DMS79 (cell line): ENCODE measurements at regions not wholly inside any gene's neighbourhood (a gene's known extent, or its start where the extent isn't known, plus 50 kb on each side); places are given as distances from the start of the nearest gene placed in this dataset.
A peak's percentile ranks its signal among the peaks of the same experiment; 100 is the strongest.

Source experiments
- DNase-seq: peaks from one replicate; lab custom pipeline; 2025; lab: John Stamatoyannopoulos, UW

DNA sequence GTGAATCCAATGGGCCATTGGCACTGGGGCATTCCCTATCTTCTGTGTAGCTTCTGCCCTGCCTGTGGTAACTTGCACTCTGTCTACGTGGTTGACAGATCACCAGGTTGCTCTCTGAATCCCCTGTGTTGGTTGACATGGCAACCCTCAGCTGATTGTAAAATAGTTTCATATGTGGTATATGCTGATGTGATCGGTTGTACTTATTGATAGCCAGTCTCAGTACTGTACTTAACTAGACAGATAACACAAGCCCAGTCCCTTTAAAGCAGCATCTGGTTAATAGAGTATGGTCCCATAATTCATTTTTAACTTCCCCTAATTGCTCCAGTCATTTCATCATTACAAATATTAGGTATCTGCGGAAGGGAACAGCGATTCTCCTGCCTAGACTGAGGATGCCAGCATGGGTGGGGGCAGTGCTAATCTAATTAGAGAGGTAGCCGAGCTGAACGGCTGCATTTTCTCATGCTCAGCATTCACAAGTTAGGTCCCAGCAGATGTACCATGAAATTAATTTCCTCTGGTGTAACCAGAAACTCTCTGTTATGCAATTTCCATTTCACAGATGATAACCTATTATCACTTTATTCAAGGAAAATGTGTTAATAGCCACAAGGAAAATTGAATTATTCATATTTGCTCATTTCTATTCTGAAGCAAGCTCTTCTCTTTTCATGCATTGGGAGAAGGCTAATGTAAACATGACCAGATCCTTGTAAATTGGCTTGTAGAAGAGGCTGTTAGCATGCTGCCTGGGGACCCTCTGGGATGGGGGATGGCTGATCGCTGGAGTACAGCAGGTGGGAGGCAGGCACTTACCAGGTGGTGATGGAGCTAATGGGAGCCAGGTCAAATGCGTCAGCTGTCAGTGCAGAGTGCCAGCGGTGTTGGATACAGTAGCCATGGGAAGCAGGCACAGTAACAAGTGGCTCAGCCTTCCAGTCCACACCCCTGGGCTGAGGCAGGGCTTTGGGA lies 608.3 kb downstream of the GALR1 start:
- peak; percentile 56 for DNase-seq

DNA sequence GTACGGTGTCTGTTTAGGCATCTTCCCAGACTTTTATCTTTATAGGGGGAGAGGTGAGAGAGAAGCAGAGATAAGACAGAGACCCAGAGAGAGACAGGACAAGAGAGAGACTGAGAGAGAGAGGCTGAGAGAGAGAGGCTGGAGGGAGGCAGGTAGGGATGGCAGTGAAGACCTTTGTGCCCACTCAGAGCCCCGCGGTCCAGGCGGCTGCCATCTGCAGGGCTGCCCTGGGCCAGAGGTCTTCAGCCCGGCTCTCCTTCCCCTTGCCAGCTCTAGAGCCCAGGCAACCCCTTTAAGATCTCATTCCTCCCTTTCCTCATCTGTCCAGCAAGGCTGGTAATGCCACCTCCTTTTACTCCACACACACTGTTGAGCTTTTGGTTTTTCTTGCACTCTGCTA lies 610.0 kb downstream of the GALR1 start:
- no peak for DNase-seq

DNA sequence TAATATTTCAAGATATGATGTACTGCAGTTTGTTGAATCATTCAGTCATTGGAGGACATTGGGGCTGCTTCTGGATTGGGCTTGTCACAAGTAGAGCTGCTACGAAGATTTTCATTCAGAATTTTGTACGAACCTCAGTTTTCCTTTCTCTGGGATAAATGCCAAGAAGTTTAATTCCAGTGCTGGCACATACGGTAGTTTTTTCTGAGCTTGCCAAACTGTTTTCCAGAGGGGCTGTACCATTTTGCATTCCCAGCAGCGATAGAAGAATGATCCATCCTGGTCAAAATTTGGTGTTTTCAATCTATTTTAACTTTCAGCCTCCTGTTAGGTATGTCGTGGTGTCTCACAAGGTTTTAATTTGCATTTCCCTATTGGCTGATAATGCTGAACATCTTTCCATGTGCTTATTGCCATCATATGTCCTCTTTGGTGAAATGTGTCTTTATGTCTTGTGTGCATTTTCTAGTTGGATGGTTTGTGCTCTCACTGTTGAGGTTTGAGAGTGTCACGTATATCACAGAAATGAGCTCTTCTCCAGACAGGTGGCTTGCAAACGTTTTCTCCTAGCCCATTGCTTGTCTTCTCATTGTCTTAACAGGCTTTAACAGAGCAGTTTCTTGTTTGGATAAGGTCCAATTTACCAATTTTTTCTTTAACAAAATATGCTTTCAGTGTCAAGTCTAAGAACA lies 612.6 kb downstream of the GALR1 start:
- no peak for DNase-seq

DNA sequence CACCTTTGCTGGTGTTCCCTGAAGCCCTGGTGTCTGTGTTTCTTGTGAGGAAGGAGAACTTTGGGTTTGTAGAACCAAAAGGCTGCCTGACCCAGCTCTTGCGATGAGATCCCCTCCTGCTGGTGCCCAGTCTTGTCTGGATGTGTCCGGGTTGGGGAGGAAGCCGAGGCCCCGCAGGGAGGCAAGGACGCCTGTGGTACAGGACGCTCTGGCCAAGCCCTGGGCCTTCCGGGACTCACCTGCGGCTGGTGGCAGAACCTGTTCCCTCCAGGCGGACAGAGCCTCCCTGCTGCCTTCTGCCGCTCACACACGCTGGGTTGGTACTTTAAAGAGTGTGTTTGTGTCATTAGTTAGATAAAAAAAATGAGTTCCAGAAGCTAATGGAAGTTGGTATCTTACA lies 616.2 kb downstream of the GALR1 start:
- DNase-seq, result no peak

DNA sequence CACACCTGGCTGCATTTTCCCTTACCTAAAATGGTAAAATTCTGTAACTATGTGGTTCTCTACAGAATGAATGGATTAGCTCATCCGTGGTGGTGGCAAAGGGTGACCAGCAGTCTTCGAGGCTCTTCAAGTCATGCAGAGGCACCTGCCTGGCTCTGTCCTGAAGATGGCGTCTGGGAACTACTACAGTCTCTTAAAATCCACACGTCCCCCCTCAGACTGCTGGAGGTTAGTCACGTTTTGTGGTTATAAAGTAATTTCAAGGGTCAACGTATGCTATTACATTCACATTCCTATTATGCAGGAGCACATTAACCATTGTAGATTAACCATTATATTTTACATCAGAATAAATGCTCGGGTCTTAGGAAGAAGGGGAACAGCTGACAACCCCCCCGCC lies 616.7 kb downstream of the GALR1 start:
- DNase-seq, result no peak

DNA sequence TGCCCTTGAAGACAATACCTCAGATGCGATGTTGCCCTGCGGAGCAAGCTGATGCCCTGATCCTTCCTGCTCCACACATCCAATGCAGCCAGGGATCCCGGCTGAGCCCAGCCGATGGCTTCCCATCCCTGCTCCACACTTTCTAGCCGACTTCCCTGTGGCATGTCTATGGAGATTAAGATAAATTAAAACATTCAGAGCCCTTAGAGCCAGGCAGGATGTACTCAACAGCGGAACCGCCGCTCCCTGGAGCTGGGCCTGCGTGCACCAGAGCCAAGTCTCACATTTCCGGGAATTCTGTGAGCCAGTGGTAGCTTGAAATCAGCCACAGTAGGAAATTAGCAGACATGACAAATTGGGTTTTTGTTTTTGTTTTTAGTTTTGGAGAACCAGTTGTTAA lies 620.6 kb downstream of the GALR1 start:
- no peak for DNase-seq

DNA sequence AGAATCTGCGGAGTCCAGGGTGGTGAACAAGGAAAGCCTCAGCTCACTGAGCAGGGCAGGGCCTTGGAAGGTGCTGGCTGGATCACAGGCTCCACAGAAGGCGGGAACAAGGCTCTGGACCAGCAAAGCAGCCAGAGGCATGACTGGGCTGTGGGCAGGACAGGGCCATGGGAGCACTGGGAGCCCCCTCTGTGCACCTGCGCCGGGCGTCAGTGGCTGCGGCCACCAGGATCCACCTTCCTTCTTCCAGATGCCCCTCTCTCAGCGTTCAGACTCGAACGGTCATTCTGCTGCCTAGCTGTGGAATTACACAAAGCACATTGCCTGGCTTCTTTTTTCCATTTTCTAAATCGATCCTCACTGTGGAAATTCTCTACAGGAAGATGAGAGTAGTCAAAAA lies 621.2 kb downstream of the GALR1 start:
- no peak for DNase-seq

DNA sequence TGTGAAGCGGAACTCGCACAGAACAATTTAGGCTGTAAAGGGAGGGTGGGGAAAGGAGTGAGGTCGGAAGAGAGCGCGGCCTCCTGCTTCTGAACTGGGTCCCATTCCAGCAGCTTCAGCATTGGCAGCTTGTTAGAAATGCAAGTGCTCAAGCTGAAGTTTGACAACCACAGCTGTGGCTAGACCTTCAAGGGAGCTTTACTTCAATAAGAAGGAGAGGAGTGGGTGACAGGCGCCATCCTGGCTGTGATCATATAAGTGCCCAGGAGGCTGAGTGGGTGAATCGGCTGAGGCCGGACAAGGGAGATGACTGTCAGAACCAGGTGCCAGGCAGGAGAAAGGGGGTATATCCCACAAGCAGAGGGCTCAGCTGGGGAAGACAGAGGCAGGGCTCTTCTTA lies 622.5 kb downstream of the GALR1 start:
- no peak for DNase-seq

DNA sequence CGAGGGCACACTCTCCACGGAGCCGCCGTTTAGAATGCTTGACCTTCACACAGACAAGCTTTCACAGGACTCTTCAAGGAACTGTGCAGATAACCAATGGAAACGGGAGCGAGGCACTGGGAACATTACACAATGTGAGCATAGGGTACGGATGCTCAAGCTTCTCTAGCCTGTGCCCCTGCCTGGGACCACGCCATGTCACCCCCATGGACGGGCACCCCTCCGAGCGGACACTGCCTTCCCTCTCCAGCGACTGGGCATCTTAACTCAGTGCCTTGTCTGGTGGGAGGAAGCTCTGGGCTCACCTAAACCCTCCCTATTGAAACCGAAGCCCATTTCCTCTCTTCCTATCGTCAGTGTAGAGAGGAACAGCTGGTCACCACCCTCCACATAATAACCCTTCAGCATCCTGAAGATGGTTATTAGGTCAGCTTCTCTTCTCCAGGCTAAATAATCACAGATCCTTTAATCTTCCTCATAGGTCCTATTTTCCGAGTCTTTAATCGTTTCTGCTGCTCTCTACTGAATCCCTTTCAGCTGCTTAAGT lies 626.7 kb downstream of the GALR1 start:
- no peak for DNase-seq

DNA sequence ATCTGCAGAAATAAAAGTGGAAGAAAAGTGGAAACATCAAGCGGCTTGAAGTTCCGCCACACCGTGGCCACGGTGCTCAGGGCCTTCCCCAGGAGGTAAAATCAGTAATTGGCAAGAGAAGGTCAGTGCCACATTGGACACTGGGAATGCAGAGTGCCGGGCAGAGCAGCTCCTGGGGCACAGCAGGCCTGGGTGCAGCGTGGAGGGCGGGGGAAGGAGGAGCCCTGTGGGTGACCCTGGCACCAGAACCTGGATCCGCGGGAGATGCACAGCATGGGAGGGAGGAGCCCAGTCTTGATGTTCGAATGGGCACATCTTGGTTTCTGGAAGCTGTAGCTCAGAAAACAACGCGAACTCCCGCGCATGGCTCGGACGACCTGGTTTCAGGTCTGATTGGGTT lies 630.2 kb downstream of the GALR1 start:
- DNase-seq, result no peak

DNA sequence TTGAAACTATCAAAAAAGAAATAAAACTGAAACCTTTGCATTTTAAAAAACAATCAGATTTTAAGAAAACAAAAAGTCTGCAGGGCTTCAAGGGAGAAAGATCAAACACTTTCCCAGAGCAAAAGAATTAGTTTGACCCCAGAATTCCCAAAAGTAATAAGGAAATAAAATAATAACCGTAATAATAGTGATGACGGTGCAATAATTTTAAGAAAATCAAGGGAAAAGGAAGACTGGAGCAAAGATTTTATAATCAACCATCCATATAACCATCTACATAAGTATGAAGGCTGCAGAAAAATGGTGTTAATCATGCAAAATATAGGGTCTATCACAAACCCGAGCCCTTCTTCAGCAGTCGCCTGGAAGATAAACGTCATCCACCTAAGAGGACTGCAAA lies 634.8 kb downstream of the GALR1 start:
- DNase-seq, result no peak

DNA sequence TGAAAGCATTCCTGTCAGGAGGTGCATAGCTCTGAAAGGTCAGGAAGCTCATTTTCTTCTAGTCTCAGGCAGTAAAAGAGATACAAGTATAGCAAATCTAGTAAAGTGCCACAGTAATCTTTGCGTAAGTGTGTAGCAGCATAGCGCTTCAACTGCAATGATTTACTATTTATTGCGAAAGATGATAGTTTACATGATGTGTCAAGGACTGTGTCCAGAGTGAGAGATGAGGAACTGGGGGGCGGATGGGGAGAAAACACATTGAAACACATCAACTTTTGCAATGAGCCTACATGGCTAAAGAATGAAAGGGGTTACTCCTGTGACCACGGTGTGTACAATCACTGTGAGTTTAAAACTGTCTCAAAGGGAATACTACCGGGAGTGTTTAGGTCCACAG lies 644.4 kb downstream of the GALR1 start:
- DNase-seq, result no peak

DNA sequence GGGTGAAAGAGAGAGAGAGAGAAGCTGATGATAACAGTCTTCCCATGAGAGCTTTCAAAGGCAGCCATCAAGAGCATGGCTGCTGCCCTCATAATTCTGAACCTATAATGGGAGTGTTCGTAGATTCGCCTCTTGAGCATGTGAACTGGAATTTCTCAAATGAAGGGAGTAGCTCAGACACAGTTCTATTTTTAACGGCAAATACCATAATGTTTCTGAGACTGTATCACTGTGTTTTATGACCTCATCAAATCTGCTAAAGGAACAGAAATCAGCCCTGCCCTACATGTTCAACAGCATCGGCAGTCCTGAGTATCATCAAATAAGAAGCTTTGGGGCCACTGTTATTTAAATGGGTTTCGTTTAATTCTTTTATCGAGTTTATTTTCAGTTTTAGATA lies 645.6 kb downstream of the GALR1 start:
- no peak for DNase-seq

DNA sequence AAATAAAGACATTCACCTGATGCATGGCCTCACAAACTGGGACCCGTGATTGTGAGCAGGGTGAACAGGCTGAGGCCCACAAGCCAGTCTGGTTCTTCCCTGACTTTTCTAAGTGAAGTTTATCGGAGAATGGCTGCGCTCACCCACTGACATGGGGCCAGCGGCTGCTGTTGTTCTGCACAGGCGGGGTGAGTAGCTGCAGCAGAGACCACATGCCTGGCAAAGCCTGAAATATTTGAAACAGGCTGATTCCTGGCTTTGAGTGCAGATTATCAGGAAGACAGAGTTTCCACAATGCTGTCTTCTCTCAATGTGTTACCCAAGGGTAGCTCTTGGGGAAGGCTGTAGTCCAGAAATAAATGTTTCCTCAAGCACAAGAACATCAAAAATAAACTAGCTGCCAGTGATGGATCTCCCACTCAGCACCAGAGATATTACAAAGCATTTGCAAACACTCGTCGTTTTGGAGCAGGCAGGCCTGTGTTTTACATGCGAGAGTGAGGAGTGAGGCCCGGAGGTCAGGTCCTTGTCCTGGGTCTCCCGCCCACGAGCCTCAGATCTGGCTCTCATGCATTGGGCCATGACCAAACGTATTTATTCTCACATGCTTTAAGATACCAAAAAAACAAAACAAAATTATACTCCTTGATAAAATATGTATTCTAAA lies 647.1 kb downstream of the GALR1 start:
- no peak for DNase-seq

DNA sequence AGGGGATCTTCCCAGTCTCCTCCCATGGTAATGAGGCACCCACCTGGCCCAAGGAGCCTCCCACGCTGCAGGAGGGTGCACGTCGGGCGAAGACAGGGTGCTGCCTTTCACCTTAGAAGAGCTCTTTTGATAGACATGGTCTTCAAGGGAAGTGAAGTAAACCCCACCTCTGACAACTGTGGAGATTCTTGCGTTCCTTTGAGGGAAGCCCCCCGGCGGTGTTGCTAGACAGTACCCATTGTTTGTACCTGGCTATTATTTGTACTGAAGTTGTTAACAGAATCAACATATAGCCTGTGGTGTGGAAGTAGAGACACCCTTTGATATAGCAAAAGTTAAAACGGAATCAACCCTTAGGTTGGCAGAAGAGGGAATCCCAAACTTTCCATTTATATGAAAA lies 648.0 kb downstream of the GALR1 start:
- no peak for DNase-seq

DNA sequence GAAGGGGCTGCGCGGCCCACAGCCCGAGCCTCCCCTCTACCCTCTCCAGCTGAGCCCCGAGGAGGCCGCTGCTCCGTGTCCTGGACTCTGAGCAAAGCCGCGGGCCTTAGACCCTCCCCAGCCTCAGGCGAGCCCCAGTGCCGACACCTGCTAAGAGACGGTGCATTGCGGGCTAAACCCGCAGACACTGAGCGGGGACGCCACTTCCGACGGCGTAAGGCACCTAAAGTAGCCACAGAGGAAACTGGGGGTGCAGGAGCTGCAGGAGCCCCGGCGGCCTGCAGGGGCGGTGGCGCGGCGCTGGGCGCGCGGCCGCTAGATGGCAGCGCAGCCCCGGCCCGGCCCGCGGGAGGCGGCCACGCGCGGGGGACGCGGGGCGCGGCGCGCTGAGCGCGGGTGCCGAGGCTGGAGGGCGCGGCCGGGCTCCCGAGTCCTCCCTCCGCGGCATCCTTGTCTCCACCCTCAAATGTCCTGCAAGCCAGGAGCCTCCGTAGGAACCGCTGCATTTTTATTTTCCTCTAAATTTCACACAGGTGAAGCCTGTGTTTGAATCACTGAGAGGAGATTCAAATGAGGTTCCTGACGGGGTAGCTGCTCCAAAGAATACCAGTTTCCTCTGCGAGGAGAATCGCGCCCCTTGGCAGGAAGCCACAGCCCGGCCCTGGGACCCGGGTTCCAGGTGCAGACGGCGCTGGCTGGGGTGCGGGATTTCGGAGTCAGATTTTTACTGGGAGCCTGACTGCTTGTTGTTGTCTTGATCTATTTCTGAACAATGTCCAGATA lies 650.5 kb downstream of the GALR1 start:
- no peak for DNase-seq

DNA sequence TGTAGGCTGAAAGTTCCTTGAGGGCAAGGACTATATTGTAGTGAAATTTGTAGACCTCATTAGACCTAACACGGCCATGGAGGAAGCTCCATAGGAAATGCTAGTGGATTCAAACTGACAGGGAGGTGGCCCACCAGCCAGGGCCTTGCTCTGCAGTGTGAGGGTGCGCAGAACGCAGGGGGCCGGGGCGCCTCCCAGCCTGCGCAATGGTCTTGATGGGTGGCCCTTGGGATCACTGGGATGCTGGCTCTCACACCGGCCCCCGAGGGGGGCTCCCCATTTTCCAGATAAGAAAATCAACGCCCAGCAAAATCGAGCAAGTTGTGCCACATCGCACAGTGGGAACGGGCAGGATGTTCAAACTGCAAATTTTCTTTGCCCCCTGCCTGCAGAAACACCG lies 655.4 kb downstream of the GALR1 start:
- DNase-seq, result no peak

DNA sequence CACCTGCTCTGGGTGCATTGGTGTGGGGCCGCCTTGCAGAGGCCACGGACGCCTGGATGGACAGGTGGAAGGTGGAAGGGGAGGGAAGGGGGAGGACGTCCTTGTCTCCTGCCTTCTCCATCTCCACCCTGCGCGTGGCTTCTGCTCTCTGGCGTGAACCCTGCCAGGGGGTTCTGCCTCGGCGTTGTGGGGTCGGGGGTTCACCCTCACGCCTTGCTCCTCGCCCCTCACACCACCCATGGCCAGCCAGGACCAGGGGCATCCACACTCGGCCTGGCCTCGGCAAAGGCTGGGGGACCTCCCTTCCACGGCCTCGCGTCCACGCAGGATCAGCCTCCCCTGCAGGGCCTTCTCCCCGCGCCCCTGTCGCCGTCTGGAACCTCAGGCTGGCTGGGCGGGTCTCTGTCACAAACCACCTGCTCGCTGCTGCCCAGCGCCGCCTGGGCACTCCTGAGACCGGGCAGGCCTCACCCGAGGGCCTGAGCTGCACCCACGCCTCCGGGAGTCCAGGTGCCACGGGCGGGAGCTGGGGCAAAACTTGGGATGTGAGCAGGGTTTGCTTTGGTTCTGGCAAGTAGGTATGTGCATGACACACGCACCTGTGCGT lies 655.9 kb downstream of the GALR1 start:
- DNase-seq, result no peak

DNA sequence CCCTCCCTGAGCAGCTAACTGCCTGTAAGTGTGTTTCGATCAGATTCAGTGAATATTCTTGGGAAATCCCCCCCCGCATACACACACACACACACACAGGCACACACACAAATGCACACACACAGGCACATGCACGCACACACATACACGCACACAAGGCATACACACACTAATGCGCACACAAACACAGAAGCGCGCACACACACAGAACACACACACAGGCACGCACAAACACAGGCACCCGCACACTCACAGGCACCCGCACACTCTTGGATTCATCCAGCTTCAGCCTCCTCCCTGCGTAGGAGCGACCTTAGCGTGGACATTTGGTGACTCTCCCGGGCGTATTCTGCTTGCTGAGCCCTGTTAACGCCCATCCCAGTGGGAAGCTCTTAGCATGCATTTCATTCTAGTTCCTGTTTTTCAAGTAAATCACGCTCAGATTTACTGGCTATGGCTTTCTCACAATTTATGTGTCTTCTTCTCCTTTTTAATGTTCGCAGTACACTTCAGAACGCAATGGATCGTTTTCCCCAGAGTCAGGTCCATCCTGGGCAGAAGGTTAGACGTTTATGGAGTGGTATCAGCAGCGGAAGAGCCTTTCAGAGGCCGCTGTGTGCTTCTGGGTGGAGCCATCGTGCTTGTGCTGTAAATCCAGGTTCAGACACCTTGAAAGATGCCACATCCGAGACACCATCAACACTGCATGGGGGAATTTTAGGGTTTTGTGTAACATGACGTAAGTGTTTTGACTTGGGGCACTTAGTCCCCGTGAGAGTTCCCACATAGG lies 656.6 kb downstream of the GALR1 start:
- no peak for DNase-seq

DNA sequence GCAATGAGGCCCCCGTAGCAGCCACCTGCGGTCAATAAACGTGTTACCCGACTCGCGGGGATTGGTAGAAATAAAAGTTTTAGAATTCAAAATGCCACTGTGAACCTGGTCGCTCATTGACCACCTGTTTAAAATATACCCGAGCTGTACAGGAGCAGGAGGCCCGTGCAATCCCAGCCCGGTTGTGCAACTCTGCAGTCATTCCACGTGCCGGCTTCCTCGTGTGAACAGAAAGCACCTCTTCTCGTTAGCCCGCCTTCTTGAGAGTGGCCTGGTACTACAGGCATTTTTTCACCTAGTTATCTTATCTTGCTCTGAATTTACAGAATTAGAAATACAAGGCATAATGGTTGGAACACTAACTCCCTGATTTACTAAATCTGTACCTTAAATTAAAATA lies 660.7 kb downstream of the GALR1 start:
- DNase-seq, result no peak
